ENCODE measurements at regions not wholly inside any gene's neighbourhood (a gene's known extent, or its start where the extent isn't known, plus 50 kb on each side); places are given as distances from the start of the nearest gene placed in this dataset.

DNA sequence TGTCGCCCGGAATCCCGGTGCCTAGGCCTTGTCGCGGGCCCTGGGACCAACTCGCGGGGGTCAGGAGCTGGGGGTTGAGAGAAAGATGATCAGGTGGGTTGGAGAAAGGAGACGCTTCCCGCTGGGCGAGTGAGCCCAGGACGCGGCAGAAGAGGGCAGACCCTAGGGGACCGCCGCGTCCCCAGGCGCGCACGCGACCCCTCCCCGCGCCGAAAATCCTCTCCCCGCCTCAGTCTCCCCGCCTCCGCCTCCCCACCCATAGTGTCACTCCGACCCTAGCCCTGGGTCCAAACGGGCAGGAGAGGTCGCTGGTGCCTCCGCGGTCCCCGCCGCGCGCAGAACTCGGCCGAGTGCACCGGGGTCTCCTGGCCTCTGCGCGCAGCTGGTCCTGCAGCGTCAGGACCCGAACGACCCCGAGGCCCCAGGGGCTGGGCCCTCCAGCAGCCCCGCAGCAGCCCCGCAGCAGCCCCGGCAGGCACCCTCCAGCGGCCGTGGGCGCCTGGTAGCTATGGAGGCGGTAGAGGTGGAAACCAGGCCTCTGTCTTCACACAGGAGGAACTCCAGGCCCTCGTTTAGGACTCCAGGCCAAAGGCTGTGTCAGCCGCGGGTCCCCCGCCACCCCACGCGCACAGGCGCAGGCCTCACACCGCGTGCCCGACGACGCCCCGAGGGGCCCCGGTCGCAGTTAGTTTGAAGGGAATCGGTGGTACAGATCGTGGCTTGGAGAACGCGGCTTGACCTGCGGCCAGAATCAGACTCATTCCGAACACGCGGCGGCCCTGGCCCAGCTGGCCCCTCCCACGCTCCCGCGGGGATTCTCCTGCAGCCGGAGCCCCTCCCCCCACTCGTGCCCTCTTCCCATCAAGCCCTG lies 60.1 kb upstream of the EIF5 start:
- no peak for TF ChIP-seq POLR2A (IDR thresholded peaks at IDR 0.05; ENCODE audit: low read length)
- no peak for TF ChIP-seq GATA1 (IDR thresholded peaks at IDR 0.05; ENCODE audit: low read depth, low read length)

Data from erythroblast (primary cell).